Liver (tissue), 3 donors: ENCODE measurements at regions not wholly inside any gene's neighbourhood (a gene's known extent, or its start where the extent isn't known, plus 50 kb on each side); places are given as distances from the start of the nearest gene placed in this dataset.

Experiments
- TAF1 ChIP-seq: conservative IDR thresholded peaks from 2 replicates; pipeline ENCODE4 v1.6.1; 2016; ENCODE audit warnings: antibody characterized with exemption, mild to moderate bottlenecking
- TF ChIP-seq, protein P1 (sequence below): fragments of 150-350 bp; IDR thresholded peaks from 2 replicates; pipeline ENCODE4 v1.5.1; 2017; ENCODE audit warnings: improper control_type of control experiment, low read depth, low read length; ENCODE audit not compliant: missing input control
- donor health status: healthy.
- donor health status: healthy.

DNA sequence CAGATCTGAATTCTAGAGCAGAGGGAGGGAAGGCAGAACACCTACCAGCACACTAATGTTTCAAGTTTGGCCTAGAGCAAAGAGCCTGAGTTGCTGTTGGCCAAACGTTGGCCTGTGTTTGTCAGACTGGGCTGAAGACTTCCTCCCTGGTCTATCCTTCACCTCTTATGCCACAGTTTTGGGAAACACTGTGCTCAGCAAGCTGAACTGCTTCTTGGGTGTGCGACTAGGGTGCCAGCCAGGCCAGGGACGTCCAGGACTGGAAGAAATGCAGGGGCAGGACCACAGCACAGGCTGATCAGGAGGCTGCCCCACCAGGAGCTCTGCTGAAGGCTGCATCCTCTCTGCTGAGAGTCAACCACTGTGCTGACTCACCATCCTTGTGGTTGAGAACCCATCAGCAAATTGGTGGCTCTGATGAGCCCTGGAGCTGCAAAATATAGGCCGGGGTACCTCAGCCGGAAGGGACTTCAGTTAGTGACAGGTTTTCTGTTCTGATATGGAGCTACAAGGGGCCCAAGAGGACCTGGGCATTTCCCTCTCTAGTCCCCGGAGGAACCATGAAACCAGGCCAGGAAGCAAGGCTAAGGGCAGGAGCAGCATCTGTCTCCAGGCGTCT lies 131.6 kb upstream of the RASGRP1 start:
- no peak for TF ChIP-seq TAF1
- TF ChIP-seq, protein P1, sequence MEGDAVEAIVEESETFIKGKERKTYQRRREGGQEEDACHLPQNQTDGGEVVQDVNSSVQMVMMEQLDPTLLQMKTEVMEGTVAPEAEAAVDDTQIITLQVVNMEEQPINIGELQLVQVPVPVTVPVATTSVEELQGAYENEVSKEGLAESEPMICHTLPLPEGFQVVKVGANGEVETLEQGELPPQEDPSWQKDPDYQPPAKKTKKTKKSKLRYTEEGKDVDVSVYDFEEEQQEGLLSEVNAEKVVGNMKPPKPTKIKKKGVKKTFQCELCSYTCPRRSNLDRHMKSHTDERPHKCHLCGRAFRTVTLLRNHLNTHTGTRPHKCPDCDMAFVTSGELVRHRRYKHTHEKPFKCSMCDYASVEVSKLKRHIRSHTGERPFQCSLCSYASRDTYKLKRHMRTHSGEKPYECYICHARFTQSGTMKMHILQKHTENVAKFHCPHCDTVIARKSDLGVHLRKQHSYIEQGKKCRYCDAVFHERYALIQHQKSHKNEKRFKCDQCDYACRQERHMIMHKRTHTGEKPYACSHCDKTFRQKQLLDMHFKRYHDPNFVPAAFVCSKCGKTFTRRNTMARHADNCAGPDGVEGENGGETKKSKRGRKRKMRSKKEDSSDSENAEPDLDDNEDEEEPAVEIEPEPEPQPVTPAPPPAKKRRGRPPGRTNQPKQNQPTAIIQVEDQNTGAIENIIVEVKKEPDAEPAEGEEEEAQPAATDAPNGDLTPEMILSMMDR: no peak
